SU-DHL-6 (cell line): ENCODE measurements at regions not wholly inside any gene's neighbourhood (a gene's known extent, or its start where the extent isn't known, plus 50 kb on each side); places are given as distances from the start of the nearest gene placed in this dataset.

Experiments
- H2AFZ ChIP-seq: fragments of 200-600 bp; sonication (generic); 2 replicates; pipeline ENCODE4 v1.6.1; 2014; ENCODE audit warnings: low read depth, mild to moderate bottlenecking, moderate library complexity, mixed read lengths, antibody characterized with exemption, low read length; ENCODE audit not compliant: severe bottlenecking
- H3F3A ChIP-seq: fragments of 200-600 bp; shearing (Covaris generic); 2 replicates; pipeline ENCODE4 v1.6.0; 2016; ENCODE audit warnings: antibody characterized with exemption, mild to moderate bottlenecking; ENCODE audit not compliant: insufficient read depth
- H3K27ac ChIP-seq: fragments of 200-600 bp; sonication (generic); 2 replicates; pipeline ENCODE4 v1.5.1; 2016; ENCODE audit warnings: low read depth, mild to moderate bottlenecking, low read length, moderate library complexity, mixed read lengths
- H3K27me3 ChIP-seq: fragments of 200-600 bp; sonication (generic), shearing (Covaris generic); 2 replicates; pipeline ENCODE4 v1.6.0; 2014; ENCODE audit warnings: mild to moderate bottlenecking, low read length
- H3K36me3 ChIP-seq: fragments of 200-600 bp; sonication (generic); 2 replicates; pipeline ENCODE4 v1.6.1; 2014; ENCODE audit warnings: mild to moderate bottlenecking, low read length, mixed read lengths
- H3K4me2 ChIP-seq: fragments of 300-600, 200-600 bp; shearing (Covaris generic), sonication (generic); 2 replicates; pipeline ENCODE4 v1.6.0; 2014; ENCODE audit warnings: low read length, low read depth, mild to moderate bottlenecking; ENCODE audit not compliant: poor library complexity, severe bottlenecking
- H3K4me3 ChIP-seq: fragments of 200-600 bp; sonication (generic); 2 replicates; pipeline ENCODE4 v1.5.1; 2014; ENCODE audit warnings: antibody characterized with exemption, low read length, mild to moderate bottlenecking, mixed read lengths; ENCODE audit not compliant: insufficient read depth, poor library complexity, severe bottlenecking
- H3K79me2 ChIP-seq: fragments of 200-600 bp; sonication (generic); 2 replicates; pipeline ENCODE4 v1.6.1; 2014; ENCODE audit warnings: mild to moderate bottlenecking, low read length, moderate library complexity; ENCODE audit not compliant: insufficient read depth
- H3K9ac ChIP-seq: fragments of 200-600 bp; sonication (generic); 2 replicates; pipeline ENCODE4 v1.7.0; 2014; ENCODE audit warnings: mild to moderate bottlenecking, low read length
- H3K9me2 ChIP-seq: fragments of 200-600 bp; sonication (generic); replicated peaks from 2 replicates; pipeline ENCODE4 v1.6.1; 2014; ENCODE audit warnings: low read length; ENCODE audit not compliant: insufficient read depth
- H3K9me3 ChIP-seq: fragments of 200-600 bp; sonication (generic); 2 replicates; pipeline ENCODE4 v1.6.1; 2014; ENCODE audit warnings: low read length, mixed read lengths; ENCODE audit not compliant: insufficient read depth
- H4K20me1 ChIP-seq: fragments of 200-600 bp; sonication (generic); 2 replicates; pipeline ENCODE4 v1.6.1; 2014; ENCODE audit warnings: low read depth, mild to moderate bottlenecking, antibody characterized with exemption, low read length, moderate library complexity, mixed read lengths
- EZH2phosphoT487 ChIP-seq: fragments of 200-600 bp; sonication (generic), shearing (Covaris generic); conservative IDR thresholded peaks from 2 replicates; pipeline ENCODE4 v1.6.1; 2018; ENCODE audit warnings: mild to moderate bottlenecking, antibody characterized with exemption, low read length, moderate library complexity, mixed read lengths
- TF ChIP-seq, protein P1 (sequence below): fragments of 200-600 bp; sonication (generic); IDR thresholded peaks from one replicate; pipeline ENCODE4 v1.5.1; 2017; ENCODE audit warnings: antibody characterized with exemption, mild to moderate bottlenecking, low read length, moderate library complexity; ENCODE audit not compliant: insufficient read depth, poor library complexity, severe bottlenecking

DNA sequence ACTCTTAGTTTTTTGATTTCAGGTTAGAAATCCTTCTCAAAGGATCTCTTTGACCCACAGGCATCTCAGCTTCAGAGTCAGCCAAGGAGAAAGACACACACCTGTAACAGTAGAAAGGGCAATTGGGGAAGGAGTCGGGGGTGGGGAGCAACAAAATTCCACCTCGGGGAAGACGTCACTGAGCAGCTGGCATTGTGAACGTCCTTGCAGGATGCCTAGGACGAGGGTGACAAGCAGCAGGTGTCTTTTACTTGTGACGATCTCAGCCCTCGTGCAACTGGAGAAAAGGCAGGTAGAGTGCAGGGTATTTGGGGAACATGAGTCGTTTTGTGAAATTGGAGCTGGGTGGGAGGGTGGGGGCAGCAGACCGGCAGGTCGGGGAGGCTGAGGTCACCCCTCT is 627.0 kb downstream of the ACTR3B start:
- Histone ChIP-seq H3F3A (no peaks in the 10 kb centered on the region), H3K4me3 (no peak overlapping the region), H3K36me3 (no peaks in the 10 kb centered on the region), H3K79me2 (no peaks in the 10 kb centered on the region), H3K27me3 (no peaks in the 10 kb centered on the region), H3K4me2 (no peak overlapping the region), H3K9me2 (no peaks in the 10 kb centered on the region), H2AFZ (no peak overlapping the region), H3K9me3 (no peaks in the 10 kb centered on the region), H3K9ac (no peak overlapping the region), H3K27ac (no peak overlapping the region), H4K20me1 (no peaks in the 10 kb centered on the region)
- TF ChIP-seq EZH2phosphoT487, result no peak
- TF ChIP-seq, protein P1, sequence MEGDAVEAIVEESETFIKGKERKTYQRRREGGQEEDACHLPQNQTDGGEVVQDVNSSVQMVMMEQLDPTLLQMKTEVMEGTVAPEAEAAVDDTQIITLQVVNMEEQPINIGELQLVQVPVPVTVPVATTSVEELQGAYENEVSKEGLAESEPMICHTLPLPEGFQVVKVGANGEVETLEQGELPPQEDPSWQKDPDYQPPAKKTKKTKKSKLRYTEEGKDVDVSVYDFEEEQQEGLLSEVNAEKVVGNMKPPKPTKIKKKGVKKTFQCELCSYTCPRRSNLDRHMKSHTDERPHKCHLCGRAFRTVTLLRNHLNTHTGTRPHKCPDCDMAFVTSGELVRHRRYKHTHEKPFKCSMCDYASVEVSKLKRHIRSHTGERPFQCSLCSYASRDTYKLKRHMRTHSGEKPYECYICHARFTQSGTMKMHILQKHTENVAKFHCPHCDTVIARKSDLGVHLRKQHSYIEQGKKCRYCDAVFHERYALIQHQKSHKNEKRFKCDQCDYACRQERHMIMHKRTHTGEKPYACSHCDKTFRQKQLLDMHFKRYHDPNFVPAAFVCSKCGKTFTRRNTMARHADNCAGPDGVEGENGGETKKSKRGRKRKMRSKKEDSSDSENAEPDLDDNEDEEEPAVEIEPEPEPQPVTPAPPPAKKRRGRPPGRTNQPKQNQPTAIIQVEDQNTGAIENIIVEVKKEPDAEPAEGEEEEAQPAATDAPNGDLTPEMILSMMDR, result no peak

DNA sequence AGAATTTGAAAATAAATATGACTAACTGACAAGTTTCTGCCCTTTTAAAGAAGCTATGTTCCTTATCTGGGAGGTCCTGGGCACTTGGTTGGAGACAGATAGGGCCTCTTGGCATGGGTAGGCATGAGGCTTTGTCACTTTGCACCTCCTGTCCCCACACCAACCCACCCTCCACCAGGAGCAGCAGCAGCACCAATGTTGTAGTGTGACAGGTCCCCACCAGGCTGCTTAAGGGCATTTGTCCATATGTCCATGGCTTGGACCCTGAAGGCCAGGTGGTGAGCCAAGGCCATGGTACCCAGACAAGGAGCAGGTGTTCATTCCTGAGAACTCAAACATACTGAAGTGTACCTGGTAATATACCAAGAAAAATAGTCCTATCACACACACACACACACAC is 629.1 kb downstream of the ACTR3B start:
- H3K36me3 ChIP-seq, result no peaks in the 10 kb centered on the region
- TF ChIP-seq, protein P1, result no peak
- TF ChIP-seq EZH2phosphoT487, result no peak
- H3F3A ChIP-seq, result no peaks in the 10 kb centered on the region
- no peak overlapping the region for H3K4me3 ChIP-seq
- H3K9ac ChIP-seq, result no peak overlapping the region
- no peak overlapping the region for H2AFZ ChIP-seq
- no peaks in the 10 kb centered on the region for H4K20me1 ChIP-seq
- H3K9me3 ChIP-seq, result 0 out of 2 replicates have a peak, but pooled peaks cover 4% of the 10 kb centered on the region
- H3K4me2 ChIP-seq, result no peak overlapping the region
- no peaks in the 10 kb centered on the region for H3K27me3 ChIP-seq
- no peaks in the 10 kb centered on the region for H3K9me2 ChIP-seq
- no peaks in the 10 kb centered on the region for H3K79me2 ChIP-seq
- no peak overlapping the region for H3K27ac ChIP-seq

DNA sequence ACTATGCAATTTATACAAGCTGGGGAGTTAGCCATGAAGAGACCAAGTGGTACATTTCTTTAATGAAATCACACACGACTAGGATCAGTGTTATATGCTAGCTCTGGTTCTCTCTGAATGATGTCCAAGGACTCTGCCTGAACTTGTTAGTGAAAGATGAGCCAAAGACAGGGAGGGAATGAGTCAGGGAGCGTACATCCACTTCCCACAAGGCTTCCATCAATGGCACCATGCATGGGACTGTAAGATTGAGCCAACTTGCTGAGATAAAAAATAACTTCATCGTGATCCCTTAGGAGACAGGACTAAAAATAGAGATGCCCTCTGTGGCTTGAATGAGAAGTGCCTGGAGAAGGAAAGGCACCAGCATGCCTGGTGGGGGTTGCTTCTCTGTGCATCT is 629.7 kb downstream of the ACTR3B start:
- Histone ChIP-seq H3F3A (no peaks in the 10 kb centered on the region), H3K27me3 (no peaks in the 10 kb centered on the region), H3K4me3 (no peak overlapping the region), H3K36me3 (no peaks in the 10 kb centered on the region), H3K27ac (no peak overlapping the region), H2AFZ (no peak overlapping the region), H4K20me1 (no peaks in the 10 kb centered on the region), H3K9me2 (no peaks in the 10 kb centered on the region), H3K9me3 (0 out of 2 replicates have a peak, but pooled peaks cover 4% of the 10 kb centered on the region), H3K79me2 (no peaks in the 10 kb centered on the region), H3K9ac (no peak overlapping the region), H3K4me2 (no peak overlapping the region)
- no peak for TF ChIP-seq EZH2phosphoT487
- TF ChIP-seq, protein P1, result no peak

DNA sequence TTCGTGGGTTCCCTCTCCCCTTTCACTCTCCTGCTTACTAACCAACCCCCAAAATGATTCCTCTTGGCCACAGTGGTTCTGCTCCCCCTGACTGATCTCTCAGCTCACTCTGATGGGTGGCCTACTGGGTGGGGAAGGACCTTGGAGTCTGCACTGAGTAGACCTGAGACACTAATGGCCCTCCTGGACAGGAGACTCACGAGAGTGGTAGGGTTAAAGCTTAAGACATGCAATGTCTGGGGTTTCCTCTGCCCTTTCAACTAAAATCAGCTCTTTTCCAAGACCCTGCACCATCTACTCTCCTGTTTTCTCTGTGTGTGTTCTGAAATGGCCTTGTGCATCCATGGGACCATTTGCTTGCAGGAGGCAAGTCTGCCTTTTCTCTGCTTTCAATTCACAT is 631.4 kb downstream of the ACTR3B start:
- Histone ChIP-seq H3K79me2 (no peaks in the 10 kb centered on the region), H3K36me3 (no peaks in the 10 kb centered on the region), H3K4me2 (no peak overlapping the region), H3K4me3 (no peak overlapping the region), H3K9ac (no peak overlapping the region), H4K20me1 (no peaks in the 10 kb centered on the region), H3K9me3 (0 out of 2 replicates have a peak, but pooled peaks cover 4% of the 10 kb centered on the region), H3K27ac (no peak overlapping the region), H2AFZ (no peak overlapping the region), H3F3A (no peaks in the 10 kb centered on the region), H3K27me3 (no peaks in the 10 kb centered on the region), H3K9me2 (no peaks in the 10 kb centered on the region)
- TF ChIP-seq EZH2phosphoT487, result no peak
- TF ChIP-seq, protein P1, result no peak
